Activated T-cell treated with anti-CD3 and anti-CD28 coated beads, Interleukin-2, amount 50 U/mL, for 24 hours (primary cell): ENCODE measurements at regions not wholly inside any gene's neighbourhood (a gene's known extent, or its start where the extent isn't known, plus 50 kb on each side); places are given as distances from the start of the nearest gene placed in this dataset.

Experiments used
- DNase-seq: peaks from one replicate; pipeline ENCODE4 v3.0.0-alpha.2; 2020
- H3K27ac Mint-ChIP-seq: 2 replicates; pipeline ENCODE4 v1.8.0; 2020; ENCODE audit warnings: mild to moderate bottlenecking, mixed read lengths
- H3K27me3 Mint-ChIP-seq: 2 replicates; pipeline ENCODE4 v1.8.0; 2020; ENCODE audit warnings: mixed read lengths
- H3K36me3 Mint-ChIP-seq: 2 replicates; pipeline ENCODE4 v1.8.0; 2020; ENCODE audit warnings: low read depth, mixed read lengths
- H3K4me1 Mint-ChIP-seq: 2 replicates; pipeline ENCODE4 v1.8.0; 2020; ENCODE audit warnings: low read depth, mixed read lengths
- H3K4me3 Mint-ChIP-seq: 2 replicates; pipeline ENCODE4 v1.8.0; 2020; ENCODE audit warnings: mild to moderate bottlenecking, moderate library complexity, mixed read lengths
- H3K9me3 Mint-ChIP-seq: 2 replicates; pipeline ENCODE4 v1.8.0; 2020; ENCODE audit warnings: mixed read lengths

DNA sequence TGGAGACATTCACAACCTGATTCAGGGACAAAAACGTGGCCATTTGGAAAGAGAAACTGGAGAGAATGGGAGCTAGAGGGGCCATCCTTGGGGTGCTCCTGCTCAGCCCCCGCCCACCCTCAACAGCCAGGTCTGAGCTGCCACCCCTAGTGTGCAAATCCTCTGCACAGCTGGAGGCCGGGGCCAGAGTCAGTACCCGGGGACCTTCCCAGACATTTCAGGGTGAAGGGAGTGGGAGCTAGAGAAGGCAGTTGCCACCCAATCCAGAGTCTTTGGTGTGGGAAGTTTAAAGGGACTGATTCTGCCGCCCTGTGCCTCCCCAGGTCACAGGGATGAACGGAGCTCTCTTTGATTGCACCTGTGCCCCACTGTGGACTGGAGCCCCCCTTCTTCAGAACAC lies 397.4 kb downstream of the MATN1 start:
- H3K9me3 Mint-ChIP-seq = no peaks in the 10 kb centered on the region
- no peaks in the 10 kb centered on the region for H3K4me1 Mint-ChIP-seq
- H3K27me3 Mint-ChIP-seq = peaks cover 5% of the 10 kb centered on the region
- no peak overlapping the region for H3K27ac Mint-ChIP-seq
- no peak for DNase-seq
- no peak overlapping the region for H3K4me3 Mint-ChIP-seq
- no peaks in the 10 kb centered on the region for H3K36me3 Mint-ChIP-seq

- Mint-ChIP-seq H3K4me1 (no peaks in the 10 kb centered on the region), H3K4me3 (no peak overlapping the region), H3K9me3 (no peaks in the 10 kb centered on the region), H3K27me3 (peaks cover 7% of the 10 kb centered on the region), H3K27ac (no peak overlapping the region), H3K36me3 (no peaks in the 10 kb centered on the region)
- DNase-seq = no peak
Observed at GRCh38 chr1:30325085-30325935, 398.1 kb downstream of the MATN1 start.

DNA sequence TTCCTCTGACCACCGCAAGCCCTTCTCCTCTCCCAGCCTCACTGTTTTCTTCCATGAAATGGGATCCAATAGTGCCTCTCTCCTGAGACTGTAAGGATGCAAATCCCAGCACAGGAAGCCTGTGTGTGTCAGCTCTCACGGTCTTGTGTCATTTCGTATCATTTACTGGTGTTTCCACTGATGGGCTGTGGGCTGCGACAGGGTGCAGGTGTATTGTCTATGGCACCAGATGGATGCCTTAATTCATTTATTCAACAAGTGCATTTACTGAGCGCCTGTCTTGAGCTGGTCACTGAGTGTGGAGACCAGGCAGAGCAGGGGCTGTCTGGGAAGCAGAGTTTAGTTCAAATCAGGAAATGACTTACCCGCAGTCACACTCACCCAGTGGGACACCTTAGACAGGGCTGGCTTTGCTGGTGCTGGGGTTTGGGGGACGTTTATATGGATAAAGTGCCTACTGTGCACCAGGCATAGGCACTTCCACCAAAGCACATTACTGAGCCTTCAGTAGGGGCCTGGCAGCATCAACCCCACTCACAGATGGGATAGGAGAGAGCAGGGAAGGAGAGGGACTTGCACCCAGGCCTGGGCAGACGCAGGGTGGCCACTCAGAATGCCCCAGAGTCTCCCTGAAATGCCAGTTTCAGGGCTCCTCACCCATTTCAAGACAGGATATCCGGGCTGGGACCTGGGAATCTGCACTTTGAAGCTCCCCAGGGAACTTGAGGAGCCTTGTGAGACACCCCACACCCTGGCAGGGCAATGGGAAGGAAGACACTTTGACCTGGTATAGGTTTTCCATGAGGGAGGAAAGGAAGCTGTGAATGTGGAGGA lies 398.9 kb downstream of the MATN1 start:
- peaks cover 11% of the 10 kb centered on the region for H3K27me3 Mint-ChIP-seq
- H3K4me1 Mint-ChIP-seq = no peaks in the 10 kb centered on the region
- H3K4me3 Mint-ChIP-seq = no peak overlapping the region
- no peak for DNase-seq
- H3K27ac Mint-ChIP-seq = no peak overlapping the region
- no peaks in the 10 kb centered on the region for H3K36me3 Mint-ChIP-seq
- H3K9me3 Mint-ChIP-seq = no peaks in the 10 kb centered on the region

DNA sequence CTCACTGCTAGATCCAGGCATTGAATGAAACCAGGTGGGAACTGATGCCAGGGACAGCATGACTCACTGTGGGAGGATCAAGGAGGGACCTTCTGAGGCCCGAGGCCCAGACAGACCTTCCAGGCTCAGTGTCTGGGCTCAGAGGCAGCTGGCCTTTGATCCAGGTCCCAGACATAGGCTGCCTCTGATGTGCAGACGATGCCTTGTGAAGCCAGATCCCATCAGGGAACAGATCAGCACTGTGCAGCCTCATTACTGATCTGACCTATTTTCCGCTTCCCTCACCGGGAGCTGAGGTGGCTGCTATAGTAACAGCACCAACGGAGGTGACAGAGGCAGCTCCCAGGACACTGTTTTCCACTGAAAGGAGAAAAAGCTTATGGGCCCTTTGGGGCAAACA lies 399.5 kb downstream of the MATN1 start:
- peaks cover 13% of the 10 kb centered on the region for H3K27me3 Mint-ChIP-seq
- H3K4me1 Mint-ChIP-seq = no peaks in the 10 kb centered on the region
- H3K4me3 Mint-ChIP-seq = no peak overlapping the region
- H3K27ac Mint-ChIP-seq = no peak overlapping the region
- H3K36me3 Mint-ChIP-seq = no peaks in the 10 kb centered on the region
- no peaks in the 10 kb centered on the region for H3K9me3 Mint-ChIP-seq
- no peak for DNase-seq

- DNase-seq = no peak
- Mint-ChIP-seq H3K4me3 (no peak overlapping the region), H3K9me3 (no peaks in the 10 kb centered on the region), H3K27ac (no peak overlapping the region), H3K36me3 (no peaks in the 10 kb centered on the region), H3K4me1 (no peaks in the 10 kb centered on the region), H3K27me3 (peaks cover 18% of the 10 kb centered on the region)
Observed at GRCh38 chr1:30323352-30323751, 400.0 kb downstream of the MATN1 start.

DNA sequence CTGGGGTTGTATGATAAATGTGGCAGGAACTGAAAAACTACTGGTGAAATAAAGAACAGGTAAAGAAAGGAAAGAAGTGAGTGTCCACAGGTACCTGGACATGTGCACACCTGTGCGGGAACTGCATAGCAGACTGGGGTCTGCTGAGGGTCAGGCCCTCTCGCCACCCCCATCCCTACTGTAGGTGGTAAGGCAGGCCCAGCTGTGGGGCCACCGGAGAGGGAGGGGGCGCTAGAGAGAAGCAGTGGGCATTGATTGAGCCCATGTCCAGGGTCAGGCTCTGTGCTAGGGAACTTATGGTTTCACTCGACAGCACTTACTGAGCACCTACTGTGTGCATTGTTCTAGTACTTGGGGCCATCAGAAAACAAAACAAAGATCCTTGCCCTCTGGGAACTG lies 400.5 kb downstream of the MATN1 start:
- no peak overlapping the region for H3K27ac Mint-ChIP-seq
- DNase-seq = no peak
- H3K27me3 Mint-ChIP-seq = peaks cover 19% of the 10 kb centered on the region
- no peak overlapping the region for H3K4me3 Mint-ChIP-seq
- H3K4me1 Mint-ChIP-seq = no peaks in the 10 kb centered on the region
- H3K36me3 Mint-ChIP-seq = no peaks in the 10 kb centered on the region
- H3K9me3 Mint-ChIP-seq = no peaks in the 10 kb centered on the region

GRCh38 chr1:30321996-30322858 lies 401.2 kb downstream of the MATN1 start:
- no peak overlapping the region for H3K4me3 Mint-ChIP-seq
- no peak overlapping the region for H3K27ac Mint-ChIP-seq
- DNase-seq = no peak

DNA sequence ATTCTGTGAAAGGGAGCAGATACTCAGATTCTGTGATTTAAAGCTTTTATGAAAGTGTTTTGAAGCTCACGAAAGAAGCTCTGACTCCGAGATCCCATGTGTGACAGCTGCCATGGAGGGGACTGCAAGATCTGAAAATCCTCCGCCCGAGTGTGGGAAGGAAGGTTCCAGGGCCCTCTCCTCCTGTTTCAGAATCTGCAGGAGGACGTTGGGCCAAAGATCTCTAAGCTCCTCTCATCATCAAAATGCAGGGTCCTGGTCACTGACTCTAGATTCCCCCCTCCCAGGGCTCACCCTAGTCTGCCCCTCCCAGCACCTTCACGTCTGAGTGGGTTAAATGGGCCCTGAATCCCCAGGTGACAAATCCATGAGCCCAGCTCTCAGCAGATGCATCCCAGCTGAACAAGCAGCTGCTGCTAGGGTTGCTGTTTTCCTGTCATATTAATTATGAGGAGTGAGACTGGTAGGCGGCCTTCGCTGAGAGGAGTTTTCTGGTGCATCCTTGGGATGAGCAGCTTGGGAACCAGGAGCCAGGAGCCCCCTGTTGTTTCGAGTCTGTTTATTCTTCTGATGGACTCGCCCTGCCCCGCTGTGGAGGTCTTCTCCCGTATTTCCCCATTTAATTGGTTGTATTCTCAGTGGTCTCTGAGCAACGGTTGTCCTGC lies 402.0 kb downstream of the MATN1 start:
- H3K9me3 Mint-ChIP-seq = no peaks in the 10 kb centered on the region

More at GRCh38 chr1:30321996-30322858, 401.2 kb downstream of the MATN1 start:
- Mint-ChIP-seq H3K4me1 (no peaks in the 10 kb centered on the region), H3K9me3 (no peaks in the 10 kb centered on the region), H3K27me3 (peaks cover 19% of the 10 kb centered on the region), H3K36me3 (no peaks in the 10 kb centered on the region)

GRCh38 chr1:30320581-30320890 lies 402.8 kb downstream of the MATN1 start:
- H3K27me3 Mint-ChIP-seq = peaks cover 30% of the 10 kb centered on the region
- H3K36me3 Mint-ChIP-seq = no peaks in the 10 kb centered on the region
- H3K4me1 Mint-ChIP-seq = no peaks in the 10 kb centered on the region
- H3K9me3 Mint-ChIP-seq = no peaks in the 10 kb centered on the region
- no peak overlapping the region for H3K4me3 Mint-ChIP-seq
- no peak overlapping the region for H3K27ac Mint-ChIP-seq
- DNase-seq = no peak

More for the DNA sequence above, 402.0 kb downstream of the MATN1 start:
- no peak overlapping the region for H3K27ac Mint-ChIP-seq
- no peaks in the 10 kb centered on the region for H3K36me3 Mint-ChIP-seq
- no peaks in the 10 kb centered on the region for H3K4me1 Mint-ChIP-seq
- H3K27me3 Mint-ChIP-seq = peaks cover 27% of the 10 kb centered on the region
- no peak for DNase-seq
- H3K4me3 Mint-ChIP-seq = no peak overlapping the region

DNA sequence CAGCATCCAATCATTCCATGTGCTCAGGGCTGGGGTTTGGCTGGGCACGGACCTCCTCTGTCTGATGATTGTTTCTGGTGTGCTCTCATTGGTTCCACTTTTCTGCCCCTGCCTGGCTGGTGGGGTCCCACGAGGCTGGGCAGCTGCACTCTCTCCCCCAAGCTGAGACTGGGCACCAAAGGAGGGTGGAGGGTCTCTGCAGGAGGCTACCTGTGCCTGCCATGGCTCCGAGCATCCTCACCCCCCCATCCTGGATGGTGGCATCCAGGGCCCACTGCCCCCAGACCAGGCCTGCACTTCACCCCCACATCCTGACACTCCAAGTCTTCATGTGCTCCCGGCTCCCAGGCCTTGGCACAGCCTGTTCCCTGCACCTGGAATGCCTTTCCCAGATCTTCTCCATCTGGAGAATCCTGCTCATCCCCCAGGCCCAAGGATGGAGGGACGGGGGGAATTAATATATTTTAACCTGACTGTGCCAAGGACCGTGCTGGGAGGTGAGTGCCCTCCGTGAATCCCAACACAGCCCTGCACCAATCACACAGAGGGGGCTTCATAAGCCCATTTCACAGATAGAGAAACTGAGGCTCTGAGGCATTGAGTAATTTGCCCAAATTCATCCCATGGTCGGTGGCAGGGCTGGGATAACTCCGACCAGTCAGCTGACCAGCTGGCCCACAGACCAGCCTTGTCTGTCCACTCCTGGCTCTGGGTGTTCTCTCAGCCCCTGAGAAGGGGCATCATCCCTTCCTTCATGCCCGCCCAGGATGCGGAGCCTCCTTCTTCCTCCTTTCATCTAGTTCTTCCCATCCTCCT lies 403.4 kb downstream of the MATN1 start:
- Mint-ChIP-seq H3K36me3 (no peaks in the 10 kb centered on the region), H3K27me3 (peaks cover 33% of the 10 kb centered on the region), H3K9me3 (no peaks in the 10 kb centered on the region), H3K27ac (no peak overlapping the region), H3K4me1 (no peaks in the 10 kb centered on the region), H3K4me3 (no peak overlapping the region)
- no peak for DNase-seq

DNA sequence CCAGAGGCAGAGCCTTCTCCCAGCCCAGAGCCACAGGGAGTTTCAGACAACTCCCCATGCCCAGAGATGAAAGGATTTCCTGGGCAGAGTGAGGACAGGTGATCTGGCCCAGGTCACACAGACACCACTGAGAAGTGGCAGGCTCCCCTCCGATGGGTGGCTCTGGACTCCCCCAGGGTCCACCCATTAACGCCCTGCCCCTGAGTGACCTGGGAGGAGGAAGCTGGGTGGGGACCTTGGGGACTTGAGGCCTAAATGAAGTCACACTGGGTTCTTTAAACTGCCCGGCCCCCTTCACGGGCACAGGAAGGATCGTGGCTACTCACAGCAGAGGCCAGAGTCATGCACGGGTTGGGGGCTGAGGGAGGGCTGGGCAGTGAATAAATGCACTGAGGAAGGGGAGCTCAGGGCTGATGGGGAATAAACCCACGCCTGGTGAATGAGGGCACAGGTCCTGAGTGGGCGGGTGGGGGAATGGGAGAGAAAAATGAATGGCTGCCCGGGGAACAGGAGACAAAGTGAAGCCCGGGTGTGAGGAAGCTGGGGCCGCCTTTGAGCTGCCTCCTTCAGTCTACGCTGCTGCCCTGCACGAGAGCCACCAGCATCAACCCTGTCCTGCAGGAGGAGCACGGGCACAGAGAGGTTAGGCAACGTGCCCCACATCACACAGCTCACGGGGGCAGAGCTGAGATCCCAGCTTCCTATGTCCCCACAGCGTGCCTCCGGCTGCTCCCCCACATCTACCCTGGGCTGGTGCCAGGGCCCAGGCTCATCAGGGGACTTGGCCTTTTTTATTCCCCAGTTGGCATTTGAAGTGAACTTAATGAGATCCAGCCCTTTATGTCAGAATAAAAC lies 404.3 kb downstream of the MATN1 start:
- no peaks in the 10 kb centered on the region for H3K4me1 Mint-ChIP-seq

GRCh38 chr1:30318413-30318812 lies 405.0 kb downstream of the MATN1 start:
- Mint-ChIP-seq H3K36me3 (no peaks in the 10 kb centered on the region), H3K9me3 (no peaks in the 10 kb centered on the region), H3K27ac (no peak overlapping the region), H3K4me1 (no peaks in the 10 kb centered on the region), H3K4me3 (no peak overlapping the region), H3K27me3 (peaks cover 39% of the 10 kb centered on the region)
- no peak for DNase-seq

More for the DNA sequence above, 404.3 kb downstream of the MATN1 start:
- no peak for DNase-seq
- Mint-ChIP-seq H3K27ac (no peak overlapping the region), H3K27me3 (peaks cover 39% of the 10 kb centered on the region), H3K36me3 (no peaks in the 10 kb centered on the region), H3K9me3 (no peaks in the 10 kb centered on the region), H3K4me3 (no peak overlapping the region)

DNA sequence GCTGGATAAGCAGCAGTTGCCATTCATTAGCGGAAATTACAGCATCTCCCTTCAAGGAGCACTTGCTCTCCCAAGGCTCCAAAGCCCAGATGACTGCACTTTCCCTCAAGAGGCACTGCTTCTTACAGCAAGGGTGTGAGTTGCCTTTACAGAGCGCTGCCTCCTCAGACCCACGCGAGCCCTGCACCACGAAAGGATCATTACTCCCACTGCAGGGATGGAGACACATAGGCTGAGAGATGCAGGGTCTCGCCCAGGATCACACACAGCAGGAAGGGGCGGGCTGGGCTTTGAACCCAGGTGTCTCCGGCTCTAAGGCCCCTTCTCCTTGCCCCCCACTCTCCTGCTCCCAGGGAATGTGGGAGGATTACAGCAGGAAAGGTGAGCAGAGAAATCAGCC lies 405.5 kb downstream of the MATN1 start:
- no peak for DNase-seq
- H3K9me3 Mint-ChIP-seq = no peaks in the 10 kb centered on the region
- H3K27me3 Mint-ChIP-seq = peaks cover 39% of the 10 kb centered on the region
- no peak overlapping the region for H3K4me3 Mint-ChIP-seq
- no peak overlapping the region for H3K27ac Mint-ChIP-seq
- no peaks in the 10 kb centered on the region for H3K4me1 Mint-ChIP-seq
- no peaks in the 10 kb centered on the region for H3K36me3 Mint-ChIP-seq
